OCI-LY7 (cell line): ENCODE measurements at regions not wholly inside any gene's neighbourhood (a gene's known extent, or its start where the extent isn't known, plus 50 kb on each side); places are given as distances from the start of the nearest gene placed in this dataset.

Experiments
- EZH2phosphoT487 ChIP-seq: fragments of 200-600 bp; sonication (generic); IDR thresholded peaks from 2 replicates; pipeline ENCODE4 v1.6.1; 2018; ENCODE audit warnings: low read depth, borderline replicate concordance, mild to moderate bottlenecking, mixed run types, antibody characterized with exemption, low read length, moderate library complexity, mixed read lengths
- TF ChIP-seq, protein P1 (sequence below): fragments of 200-600 bp; sonication (generic); conservative IDR thresholded peaks from 2 replicates; pipeline ENCODE4 v1.5.1; 2014; ENCODE audit warnings: mild to moderate bottlenecking, antibody characterized with exemption, low read length, moderate library complexity, mixed read lengths

DNA sequence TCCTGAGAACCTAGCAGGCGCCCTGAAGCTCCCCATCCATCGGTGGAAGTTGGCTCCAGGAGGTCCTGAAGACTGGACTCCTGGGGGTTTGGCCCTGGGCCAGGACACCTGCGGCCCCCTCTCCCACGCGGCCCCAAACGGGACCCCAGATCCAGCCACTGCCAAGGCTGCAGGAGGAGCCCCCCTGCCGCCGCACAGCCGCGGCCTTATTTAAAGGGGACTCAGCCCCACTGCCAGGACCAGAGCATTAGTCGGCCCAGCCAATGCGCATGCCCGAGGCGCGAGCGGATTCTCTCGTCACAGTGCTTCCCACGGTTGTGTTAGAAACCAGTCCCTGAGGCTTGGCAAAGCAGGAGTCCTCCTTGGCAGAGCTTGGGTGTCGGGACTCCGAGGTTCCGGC lies 775.2 kb upstream of the ALG10B start:
- TF ChIP-seq, protein P1, sequence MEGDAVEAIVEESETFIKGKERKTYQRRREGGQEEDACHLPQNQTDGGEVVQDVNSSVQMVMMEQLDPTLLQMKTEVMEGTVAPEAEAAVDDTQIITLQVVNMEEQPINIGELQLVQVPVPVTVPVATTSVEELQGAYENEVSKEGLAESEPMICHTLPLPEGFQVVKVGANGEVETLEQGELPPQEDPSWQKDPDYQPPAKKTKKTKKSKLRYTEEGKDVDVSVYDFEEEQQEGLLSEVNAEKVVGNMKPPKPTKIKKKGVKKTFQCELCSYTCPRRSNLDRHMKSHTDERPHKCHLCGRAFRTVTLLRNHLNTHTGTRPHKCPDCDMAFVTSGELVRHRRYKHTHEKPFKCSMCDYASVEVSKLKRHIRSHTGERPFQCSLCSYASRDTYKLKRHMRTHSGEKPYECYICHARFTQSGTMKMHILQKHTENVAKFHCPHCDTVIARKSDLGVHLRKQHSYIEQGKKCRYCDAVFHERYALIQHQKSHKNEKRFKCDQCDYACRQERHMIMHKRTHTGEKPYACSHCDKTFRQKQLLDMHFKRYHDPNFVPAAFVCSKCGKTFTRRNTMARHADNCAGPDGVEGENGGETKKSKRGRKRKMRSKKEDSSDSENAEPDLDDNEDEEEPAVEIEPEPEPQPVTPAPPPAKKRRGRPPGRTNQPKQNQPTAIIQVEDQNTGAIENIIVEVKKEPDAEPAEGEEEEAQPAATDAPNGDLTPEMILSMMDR, result no peak
- no peak for TF ChIP-seq EZH2phosphoT487
